ENCODE measurements at regions not wholly inside any gene's neighbourhood (a gene's known extent, or its start where the extent isn't known, plus 50 kb on each side); places are given as distances from the start of the nearest gene placed in this dataset.

- no peak for DNase-seq (ENCODE audit: low read depth in 2 of 2)
Observed at GRCh38 chr11:134479206-134480135, 67.4 kb upstream of the B3GAT1 start.

DNA sequence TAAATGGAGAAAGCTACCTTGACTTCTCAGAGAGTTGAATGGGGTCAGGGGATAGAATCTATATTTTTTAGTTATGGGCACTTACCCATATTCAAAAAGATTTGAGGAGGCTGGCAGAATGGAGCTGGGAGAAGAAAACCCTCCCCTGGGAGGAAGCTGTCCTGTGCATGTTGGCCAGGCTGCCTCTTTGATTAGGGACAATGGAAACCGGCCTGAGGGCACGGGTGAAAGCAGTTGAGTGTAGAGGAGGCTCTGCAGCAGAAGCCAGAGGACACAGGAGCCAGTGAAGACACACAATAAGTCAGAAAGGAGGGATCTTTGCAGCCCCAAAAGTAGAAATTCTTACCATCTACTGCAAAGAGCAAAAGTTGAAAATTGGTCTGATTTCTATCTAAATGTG, 66.6 kb upstream of the B3GAT1 start:
- no peak for DNase-seq (ENCODE audit: low read depth in 2 of 2)

DNA sequence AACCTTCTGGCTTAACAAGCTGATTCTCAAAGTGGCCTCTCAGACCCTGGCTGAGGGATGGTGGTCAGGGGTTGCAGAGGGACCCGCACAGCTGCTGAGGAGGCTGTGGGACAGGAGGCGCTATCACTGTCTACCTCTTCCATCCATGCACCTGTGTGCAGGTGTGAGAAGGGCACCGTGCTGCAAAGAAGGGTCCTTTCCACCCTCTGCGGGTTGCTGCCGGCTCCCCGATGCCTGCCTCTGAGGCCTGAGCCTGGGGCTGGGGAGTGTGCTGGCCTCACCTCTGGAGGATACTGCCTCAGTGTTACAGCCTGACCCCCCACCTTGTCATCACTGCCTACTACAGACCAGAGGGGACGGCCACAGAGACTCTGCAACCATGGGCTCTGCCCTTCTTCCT, 66.1 kb upstream of the B3GAT1 start:
- DNase-seq (ENCODE audit: low read depth in 2 of 2), result no peak

GRCh38 chr11:134477486-134477885, 65.4 kb upstream of the B3GAT1 start:
- DNase-seq (ENCODE audit: low read depth in 2 of 2), result no peak

DNA sequence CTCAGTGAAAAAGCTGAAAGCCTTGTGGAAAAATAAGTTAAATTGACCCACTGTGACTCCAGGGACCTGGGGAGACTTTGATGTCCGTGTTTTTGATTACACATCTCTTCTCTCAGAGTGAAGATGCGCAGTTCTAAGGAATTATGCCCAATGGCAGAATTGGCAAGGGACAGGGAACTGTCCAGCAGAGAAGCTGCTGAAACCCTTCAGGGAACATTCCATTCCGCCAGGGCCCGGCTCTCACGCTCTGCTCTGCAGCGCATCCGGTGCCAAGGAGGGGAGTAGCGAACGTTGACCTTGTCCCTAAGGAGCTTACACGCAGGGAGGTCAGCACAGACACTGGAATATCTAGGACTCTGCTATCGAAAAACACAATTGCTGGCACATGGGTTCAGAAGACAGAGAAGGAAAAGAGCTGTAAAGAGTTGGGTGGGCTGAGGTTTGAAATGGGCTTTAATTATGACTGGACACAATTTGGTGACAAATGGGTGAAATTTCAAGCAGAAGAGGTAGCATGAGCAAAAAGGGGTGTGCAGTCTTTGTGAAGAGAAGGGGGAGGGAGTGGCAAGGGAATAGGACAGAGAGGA, 64.5 kb upstream of the B3GAT1 start:
- no peak for DNase-seq (ENCODE audit: low read depth in 2 of 2)

GRCh38 chr11:134475951-134476350, 63.9 kb upstream of the B3GAT1 start:
- no peak for DNase-seq (ENCODE audit: low read depth in 2 of 2)

DNA sequence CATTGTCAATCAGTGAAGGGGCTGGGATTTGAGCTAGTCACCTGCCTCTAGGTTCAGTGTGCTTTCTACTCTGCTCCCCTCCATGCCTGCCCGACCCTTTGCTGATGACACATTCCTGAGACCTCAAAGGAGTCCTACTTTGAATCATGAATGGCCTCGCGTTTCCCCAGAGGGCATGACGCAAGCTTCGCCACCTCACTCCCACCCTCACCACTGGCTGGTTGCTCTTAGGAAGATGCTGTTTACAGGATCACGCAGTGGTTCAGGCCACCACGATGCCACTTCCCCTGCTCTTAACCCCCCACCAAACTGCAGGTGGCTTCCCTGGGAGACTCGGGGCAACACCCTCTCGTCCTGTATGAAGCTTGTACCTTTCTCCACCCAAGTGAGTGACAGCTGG, 62.9 kb upstream of the B3GAT1 start:
- DNase-seq (ENCODE audit: low read depth in 2 of 2), result no peak

DNA sequence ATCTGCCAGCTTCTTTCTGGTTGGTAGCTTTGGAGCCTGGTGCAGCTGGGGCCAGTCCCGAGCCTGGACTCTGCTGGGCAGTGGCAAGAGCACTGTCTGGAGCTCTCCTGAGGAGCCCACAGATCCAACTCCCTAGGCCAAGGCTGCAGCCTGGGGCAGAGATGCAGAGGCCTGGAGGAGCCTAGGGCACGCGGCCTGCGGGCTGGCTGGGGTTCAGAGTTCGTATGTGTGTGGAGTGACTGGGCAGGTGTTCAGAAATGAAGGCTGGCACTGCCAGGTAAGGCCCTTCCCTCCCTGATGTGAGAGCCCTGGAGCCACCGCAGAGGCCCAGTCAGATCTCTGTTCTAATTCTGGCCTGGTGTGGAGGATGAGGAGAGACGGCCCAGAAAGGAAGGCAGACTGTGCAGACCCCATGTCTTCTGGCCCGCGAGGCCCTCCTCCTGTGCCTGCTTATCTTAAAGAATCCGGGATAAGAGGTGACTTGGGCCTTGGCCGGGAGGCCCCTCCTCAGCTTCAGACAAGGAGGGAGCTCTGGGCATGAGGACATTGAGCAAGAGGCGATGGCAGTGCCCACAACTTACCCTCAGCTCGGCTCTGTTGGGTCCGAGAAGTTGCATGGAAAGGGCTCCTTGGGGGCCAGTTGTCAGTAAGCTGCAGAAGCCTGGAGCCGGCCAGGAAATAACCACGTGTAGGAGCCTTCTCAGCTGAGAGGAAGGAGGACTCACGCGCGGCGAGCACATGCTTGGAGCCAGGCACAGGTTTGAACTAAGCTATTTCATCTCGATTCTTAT, 62.2 kb upstream of the B3GAT1 start:
- no peak for DNase-seq (ENCODE audit: low read depth in 2 of 2)

GRCh38 chr11:134471716-134472455, 59.8 kb upstream of the B3GAT1 start:
- no peak for DNase-seq (ENCODE audit: low read depth in 2 of 2)

GRCh38 chr11:134471087-134471715, 59.2 kb upstream of the B3GAT1 start:
- DNase-seq (ENCODE audit: low read depth in 2 of 2), result no peak

DNA sequence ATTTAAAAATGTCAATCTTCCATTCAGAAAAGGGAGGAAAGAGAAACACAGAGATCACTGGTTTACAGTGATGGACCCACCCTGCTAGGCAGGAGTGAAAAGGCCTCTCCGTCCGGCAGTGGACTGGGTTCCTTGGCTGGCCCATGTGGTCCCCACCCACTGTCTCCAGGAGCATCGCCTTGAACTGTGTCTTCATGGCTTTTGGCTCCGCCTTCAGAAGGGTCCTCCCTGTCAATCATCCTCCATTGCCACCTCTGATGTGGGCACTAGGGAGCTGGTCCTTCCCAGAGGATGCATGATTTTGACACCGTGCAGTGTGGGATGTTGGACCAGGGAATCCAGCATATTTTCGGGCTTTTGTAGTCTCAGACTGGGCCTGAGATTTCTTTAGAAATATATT, 58.2 kb upstream of the B3GAT1 start:
- no peak for DNase-seq (ENCODE audit: low read depth in 2 of 2)

- DNase-seq (ENCODE audit: low read depth in 2 of 2), result no peak
Observed at GRCh38 chr11:134469627-134470026, 57.6 kb upstream of the B3GAT1 start.

GRCh38 chr11:134468796-134469195, 56.8 kb upstream of the B3GAT1 start:
- DNase-seq (ENCODE audit: low read depth in 2 of 2), result no peak

- DNase-seq (ENCODE audit: low read depth in 2 of 2), result no peak
Observed at GRCh38 chr11:134468081-134468668, 56.1 kb upstream of the B3GAT1 start.

DNA sequence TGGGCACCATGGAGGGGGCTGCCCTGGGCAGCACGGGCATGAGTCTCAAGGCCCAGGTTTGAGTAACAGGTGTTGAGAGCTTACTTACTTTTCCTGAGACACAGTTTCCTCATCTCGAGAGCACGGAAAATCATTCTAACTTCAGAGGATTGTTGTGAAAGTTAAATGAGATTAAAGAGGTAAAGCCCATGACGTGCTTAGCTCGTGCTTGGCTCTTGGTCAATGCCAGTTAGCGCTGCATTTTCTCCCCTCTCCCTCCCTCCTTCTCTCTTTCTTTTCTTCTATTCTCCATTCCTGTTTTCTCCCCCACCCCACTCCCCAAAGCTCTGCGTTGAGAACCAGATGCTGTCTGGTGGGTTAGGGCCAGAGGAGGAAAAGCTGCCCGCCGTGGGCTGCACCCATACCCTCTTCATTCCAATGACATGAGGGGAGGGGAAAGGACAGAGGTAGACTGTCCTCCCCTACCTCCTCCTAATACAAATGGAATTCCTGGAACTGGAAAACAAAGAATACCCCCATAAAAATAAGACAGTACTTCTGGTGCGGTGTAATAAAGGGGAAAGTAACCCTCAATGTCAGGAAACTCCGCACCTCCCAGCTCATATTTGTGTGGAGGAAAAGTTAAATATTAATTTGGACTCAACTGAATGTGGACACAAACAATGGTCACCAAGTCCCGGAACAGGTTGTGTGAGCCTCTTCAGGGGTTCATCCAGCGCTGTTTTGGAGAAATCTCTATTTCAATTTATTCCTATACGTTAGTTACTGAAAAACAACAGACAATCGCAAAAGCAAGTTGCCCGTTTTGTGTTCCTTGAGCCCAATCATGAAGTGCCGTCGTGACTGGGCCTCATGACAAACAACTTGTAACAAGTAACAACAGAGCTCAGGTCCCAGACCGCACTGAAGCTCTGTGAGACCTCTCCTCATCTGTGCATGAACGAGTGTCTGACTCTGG, 54.8 kb upstream of the B3GAT1 start:
- no peak for DNase-seq (ENCODE audit: low read depth in 2 of 2)

DNA sequence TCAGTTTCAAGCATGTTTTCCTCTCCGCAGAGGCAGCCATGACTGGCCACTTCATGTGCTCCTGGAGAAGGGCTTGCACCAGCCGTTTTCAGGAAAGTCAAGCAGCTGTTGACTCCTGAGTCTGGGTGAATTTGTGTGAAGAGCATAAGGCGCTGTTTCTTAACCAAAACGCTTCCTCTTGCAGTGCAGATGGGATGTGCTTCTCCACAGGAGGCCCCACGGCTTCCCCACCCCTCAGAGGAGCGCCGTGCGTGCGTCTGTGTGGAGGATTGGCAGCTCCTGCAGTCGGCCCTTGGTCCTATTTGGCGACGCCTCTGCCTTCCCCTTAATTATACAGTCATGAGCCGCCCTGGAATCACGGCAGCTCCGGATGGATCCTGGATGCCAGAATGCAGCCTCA, 54.1 kb upstream of the B3GAT1 start:
- DNase-seq (ENCODE audit: low read depth in 2 of 2), result no peak

- no peak for DNase-seq (ENCODE audit: low read depth in 2 of 2)
Observed at GRCh38 chr11:134464981-134465730, 53.1 kb upstream of the B3GAT1 start.

- DNase-seq (ENCODE audit: low read depth in 2 of 2), result no peak
Observed at GRCh38 chr11:134464196-134464595, 52.2 kb upstream of the B3GAT1 start.

DNA sequence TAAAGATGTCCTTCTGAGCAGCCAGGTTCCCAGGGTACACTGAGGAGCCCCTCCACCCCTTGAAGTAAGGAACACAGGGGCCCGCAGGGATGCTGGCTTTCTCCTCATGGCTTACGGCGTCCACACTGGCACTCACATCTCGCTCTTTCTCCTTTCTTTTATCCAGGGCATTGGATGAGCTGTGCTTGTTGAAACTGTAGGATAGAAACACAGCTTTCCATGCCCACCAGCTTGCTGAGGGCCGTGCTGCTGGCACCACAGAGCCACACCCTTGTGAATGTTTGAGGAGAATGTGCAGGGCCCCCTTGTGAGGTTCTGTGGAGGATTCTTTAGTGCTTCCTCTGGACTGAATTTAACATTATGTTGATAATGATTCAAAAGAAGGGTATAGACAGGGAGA, 51.7 kb upstream of the B3GAT1 start:
- no peak for DNase-seq (ENCODE audit: low read depth in 2 of 2)

Data from fibroblast of skin of left quadriceps (primary cell).